ENCODE measurements at regions not wholly inside any gene's neighbourhood (a gene's known extent, or its start where the extent isn't known, plus 50 kb on each side); places are given as distances from the start of the nearest gene placed in this dataset.
A peak's percentile ranks its signal among the peaks of the same experiment; 100 is the strongest.

GRCh38 chr12:77591959-77592743 is 238.5 kb upstream of the NAV3 start:
- DNase-seq, result peak in 3 of 42 donors; percentile 3 to 40 (median 8)
- intact Hi-C loops (cut with DNase I), result no loop called here

DNA sequence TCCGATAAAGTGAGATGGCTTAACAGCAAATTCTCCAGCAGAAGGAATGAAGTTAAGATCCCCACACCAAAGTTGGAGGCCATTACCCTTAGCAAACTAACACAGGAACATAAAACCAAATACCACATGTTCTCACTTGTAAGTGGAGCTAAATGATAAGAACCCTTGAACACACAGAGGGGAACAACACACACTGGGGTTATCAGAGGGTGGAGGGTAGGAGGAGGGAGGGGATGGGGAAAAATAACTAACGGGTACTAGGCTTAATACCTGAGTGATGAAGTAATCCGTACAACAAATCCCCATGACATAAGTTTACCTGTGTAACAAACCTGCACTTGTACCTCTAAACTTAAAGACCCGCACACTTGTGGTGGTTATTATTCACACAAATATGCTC is 240.4 kb upstream of the NAV3 start:
- intact Hi-C loops (cut with DNase I), result no loop called here
- no peak for DNase-seq

DNA sequence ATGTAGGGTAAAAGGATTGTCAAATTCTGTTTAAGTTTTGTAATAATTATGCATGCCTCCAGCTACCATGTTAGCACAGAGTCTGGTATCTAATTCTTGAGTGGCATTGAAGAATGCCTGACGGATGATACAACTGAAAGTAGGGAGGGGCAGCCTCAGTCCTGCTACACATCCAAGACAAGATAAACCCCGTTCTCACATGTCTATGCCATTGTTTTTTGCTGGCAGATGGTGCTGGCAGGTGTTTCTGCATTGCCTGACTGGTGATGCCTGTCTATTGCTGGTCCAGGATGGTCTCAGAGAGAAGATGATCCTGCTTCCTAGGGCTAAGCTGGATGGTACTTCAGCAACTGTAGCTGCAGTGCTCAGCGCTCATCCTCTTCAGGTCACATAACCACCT is 245.8 kb upstream of the NAV3 start:
- DNase-seq, result no peak
- intact Hi-C loops (cut with DNase I), result no loop called here

- intact Hi-C loops (cut with DNase I), result no loop called here
- no peak for DNase-seq
Measured at GRCh38 chr12:77578466-77579220, 252.1 kb upstream of the NAV3 start.

DNA sequence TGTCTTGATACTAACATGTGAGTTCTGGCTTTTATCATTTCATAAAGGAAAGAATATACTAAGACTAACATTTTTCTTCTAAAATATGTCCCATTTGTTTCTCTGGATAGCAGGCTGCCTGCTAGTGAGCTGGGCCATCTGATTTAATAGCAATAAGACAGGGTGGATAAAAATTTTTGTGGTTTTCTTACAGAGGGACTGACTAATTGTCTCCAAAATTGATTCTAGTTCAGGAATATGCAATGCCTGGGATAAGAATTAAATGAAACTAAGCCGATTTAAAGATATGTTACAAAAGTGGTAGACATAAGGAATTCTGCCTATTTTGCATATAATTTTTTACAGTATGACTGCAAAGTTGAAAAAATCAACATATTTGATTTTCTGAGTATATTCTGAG is 252.9 kb upstream of the NAV3 start:
- intact Hi-C loops (cut with DNase I), result no loop called here
- DNase-seq, result no peak

GRCh38 chr12:77575376-77575919 is 255.2 kb upstream of the NAV3 start:
- intact Hi-C loops (cut with DNase I), result no loop called here
- no peak for DNase-seq

DNA sequence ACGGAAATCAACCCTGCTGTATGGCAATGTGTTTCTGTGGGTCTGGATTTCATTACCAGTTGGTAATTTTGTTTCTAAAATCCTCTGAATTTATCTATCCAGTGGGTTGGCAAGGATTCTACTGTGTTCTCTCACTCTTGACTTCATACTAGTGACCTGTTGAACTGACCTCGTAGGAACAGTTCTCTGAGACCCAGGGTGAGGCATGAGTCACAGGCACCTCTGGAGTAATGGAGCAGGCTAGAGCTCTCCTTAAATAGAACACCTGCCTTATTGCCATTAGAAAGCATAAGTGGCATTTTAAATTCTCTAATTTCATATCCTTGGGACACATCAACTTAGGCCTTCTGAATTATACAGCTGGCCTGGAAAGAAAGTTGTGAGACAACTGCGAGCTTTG is 258.3 kb upstream of the NAV3 start:
- DNase-seq, result no peak
- intact Hi-C loops (cut with DNase I), result no loop called here

DNA sequence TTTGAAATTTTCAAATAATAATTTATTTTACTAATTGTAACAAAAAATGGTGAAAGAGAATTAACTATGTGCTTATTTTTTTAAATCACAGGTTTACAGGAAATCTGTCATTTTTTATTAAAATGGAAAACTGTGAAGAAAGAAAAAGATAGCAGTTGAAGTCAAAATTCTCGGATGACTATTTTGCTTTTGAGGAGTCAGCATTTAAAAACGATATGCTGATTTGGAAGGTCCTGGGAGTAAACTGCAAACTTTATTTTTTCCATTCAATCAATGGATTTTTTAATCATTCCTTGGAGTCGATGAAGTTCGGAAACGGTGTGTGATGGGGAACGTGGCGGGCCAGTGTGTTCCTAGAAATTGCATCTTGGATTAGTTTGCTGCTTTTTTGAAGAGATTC is 258.9 kb upstream of the NAV3 start:
- intact Hi-C loops (cut with DNase I), result no loop called here
- DNase-seq, result no peak

DNA sequence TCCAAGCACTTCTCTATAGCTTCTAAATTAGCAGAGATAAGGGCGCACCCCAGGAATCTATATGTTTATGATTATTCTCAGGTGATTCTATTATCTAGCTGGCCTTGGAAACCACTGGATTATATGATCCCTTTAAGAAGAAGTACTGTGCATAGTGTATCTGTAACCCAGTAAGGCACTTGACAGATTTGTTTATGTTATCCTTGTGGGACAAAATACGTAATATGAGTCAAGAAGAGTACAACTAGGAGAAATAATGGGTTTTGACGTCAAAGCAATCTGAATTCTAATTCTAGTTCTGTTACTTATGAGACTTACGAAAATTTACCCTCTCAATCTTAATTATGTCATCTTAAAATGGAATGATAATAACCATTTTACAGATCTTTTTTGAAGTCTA is 259.6 kb upstream of the NAV3 start:
- intact Hi-C loops (cut with DNase I), result no loop called here
- DNase-seq, result no peak

DNA sequence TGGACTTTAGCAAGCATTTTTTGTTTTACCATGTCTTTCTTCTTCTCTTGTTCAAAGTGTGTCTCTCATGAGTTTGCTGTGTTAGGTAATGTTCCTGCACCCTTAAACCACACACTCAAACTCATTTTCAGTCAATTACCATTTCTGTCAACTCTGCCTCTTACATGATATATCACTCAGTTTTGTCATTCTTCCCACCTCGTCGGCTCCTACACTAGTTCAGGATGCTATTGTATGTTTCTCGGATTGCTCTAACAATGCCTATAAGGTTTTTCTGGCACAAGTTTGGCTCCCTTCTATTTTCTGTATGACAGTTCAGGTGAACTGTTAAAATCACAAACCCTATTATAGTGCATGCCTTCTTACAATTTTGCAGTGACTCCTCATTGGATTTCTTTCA is 260.8 kb upstream of the NAV3 start:
- DNase-seq, result peak in 10 of 42 donors; percentile 9 to 66 (median 26)
- intact Hi-C loops (cut with DNase I), result no loop called here

DNA sequence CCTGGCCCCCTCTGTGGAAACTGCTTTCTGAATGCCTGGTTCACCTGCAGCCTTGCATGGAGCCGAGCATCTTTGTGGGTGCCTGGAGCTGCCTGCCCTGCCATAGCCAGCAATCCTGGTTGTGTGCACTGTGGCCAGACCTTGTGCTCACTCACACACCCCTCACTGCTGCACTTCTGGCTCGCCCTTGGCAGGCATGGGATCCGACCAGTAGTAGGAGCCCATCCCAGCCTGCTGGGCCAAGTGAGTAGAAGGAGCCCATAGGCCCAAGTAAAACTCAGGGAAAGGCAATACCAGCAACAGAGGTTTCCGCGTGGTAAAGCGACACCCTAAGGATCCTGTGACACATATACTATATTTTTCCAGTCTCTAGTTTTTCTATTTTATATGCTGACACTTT is 270.0 kb upstream of the NAV3 start:
- DNase-seq, result no peak
- intact Hi-C loops (cut with DNase I), result no loop called here

DNA sequence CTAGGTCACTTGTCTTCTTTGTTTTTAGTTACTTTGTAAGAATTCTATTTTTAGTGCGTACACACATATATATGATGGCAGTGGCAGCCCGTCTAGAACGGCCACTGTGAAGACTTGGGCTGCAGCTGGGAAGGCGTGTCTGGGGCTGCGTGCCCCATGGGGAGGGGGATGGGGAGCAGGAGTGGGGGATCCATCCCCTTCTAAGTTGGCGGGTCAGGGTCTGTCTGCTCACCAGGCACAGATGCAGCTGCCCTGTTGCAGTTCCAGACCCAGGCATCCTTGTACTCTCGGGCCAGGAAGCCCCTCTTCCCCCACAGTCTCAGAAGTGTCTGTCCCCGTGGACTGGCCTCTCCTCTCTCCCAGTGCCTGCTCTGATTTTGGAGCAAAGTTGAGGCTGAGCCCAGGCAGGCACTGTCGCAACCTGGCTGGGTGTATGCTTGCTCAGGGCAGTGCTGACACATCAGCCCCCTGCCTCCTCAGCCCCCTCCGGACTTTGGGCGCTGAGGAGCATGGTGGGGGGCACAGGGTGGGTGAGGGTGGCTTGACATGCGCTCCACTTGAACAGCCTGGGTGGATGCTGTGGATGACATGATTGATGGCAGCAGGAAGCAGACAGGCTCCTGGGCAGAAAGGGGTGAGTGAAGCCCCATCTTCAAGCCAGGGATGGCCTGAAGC is 271.2 kb upstream of the NAV3 start:
- no peak for DNase-seq
- intact Hi-C loops (cut with DNase I), result no loop called here

GRCh38 chr12:77555074-77555473 is 275.6 kb upstream of the NAV3 start:
- DNase-seq, result no peak
- intact Hi-C loops (cut with DNase I), result no loop called here

GRCh38 chr12:77553976-77554619 is 276.6 kb upstream of the NAV3 start:
- DNase-seq, result no peak
- intact Hi-C loops (cut with DNase I), result no loop called here

GRCh38 chr12:77549383-77550128 is 281.1 kb upstream of the NAV3 start:
- DNase-seq, result no peak
- intact Hi-C loops (cut with DNase I), result no loop called here

DNA sequence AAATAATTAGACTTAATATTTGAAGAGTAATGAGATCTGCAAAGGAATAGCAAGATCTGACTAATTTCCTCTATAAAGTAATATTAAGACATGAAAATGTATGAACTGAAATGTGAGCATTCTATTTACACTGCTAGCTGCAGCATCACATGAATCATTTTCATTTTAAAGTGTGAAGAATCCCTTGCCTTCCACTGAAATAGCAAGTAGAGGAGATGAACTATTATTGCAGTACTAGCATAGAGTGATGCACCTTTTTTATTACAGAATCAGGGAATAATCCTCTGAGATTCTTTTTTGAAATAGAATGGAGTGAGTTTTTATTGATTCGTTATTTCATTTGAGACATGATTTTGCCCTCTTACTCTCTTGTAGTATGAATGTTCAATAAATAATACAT is 281.9 kb upstream of the NAV3 start:
- intact Hi-C loops (cut with DNase I), result no loop called here
- no peak for DNase-seq

GRCh38 chr12:77540097-77540496 is 290.6 kb upstream of the NAV3 start:
- intact Hi-C loops (cut with DNase I), result no loop called here
- DNase-seq, result no peak

GRCh38 chr12:77537663-77538062 is 293.0 kb upstream of the NAV3 start:
- DNase-seq, result no peak
- intact Hi-C loops (cut with DNase I), result no loop called here

- DNase-seq, result no peak
- intact Hi-C loops (cut with DNase I), result no loop called here
Measured at GRCh38 chr12:77535734-77536133, 295.0 kb upstream of the NAV3 start.

Data from head of caudate nucleus (tissue), 42 donors.